ENCODE measurements at regions not wholly inside any gene's neighbourhood (a gene's known extent, or its start where the extent isn't known, plus 50 kb on each side); places are given as distances from the start of the nearest gene placed in this dataset.

- no peaks in the 10 kb centered on the region for H3F3A ChIP-seq (ENCODE audit: control insufficient read depth, insufficient read depth)
- H3K9me2 ChIP-seq (replicated peaks; ENCODE audit: control insufficient read depth, low read length), result no peaks in the 10 kb centered on the region
- H3K36me3 ChIP-seq (ENCODE audit: control insufficient read depth, low read length), result no peaks in the 10 kb centered on the region
- H3K4me1 ChIP-seq (ENCODE audit: control insufficient read depth, low read length), result no peaks in the 10 kb centered on the region
- no peak overlapping the region for H3K27ac ChIP-seq (ENCODE audit: low read depth, low read length)
- H3K79me2 ChIP-seq (ENCODE audit: control insufficient read depth, low read length), result no peaks in the 10 kb centered on the region
- no peaks in the 10 kb centered on the region for H4K20me1 ChIP-seq (ENCODE audit: control insufficient read depth, insufficient read depth, low read depth, low read length)
- no peaks in the 10 kb centered on the region for H3K27me3 ChIP-seq (ENCODE audit: control insufficient read depth, low read length)
- no peak overlapping the region for H3K4me3 ChIP-seq (ENCODE audit: low read length)
- H3K9me3 ChIP-seq (ENCODE audit: control insufficient read depth, insufficient read depth, low read length), result no peaks in the 10 kb centered on the region
- TF ChIP-seq CTCF (IDR thresholded peaks at IDR 0.05; ENCODE audit: low read depth, low read length, poor library complexity, severe bottlenecking), result no peak
- no peak overlapping the region for H3K4me2 ChIP-seq (ENCODE audit: low read length)
Measured at GRCh38 chr9:29647451-29647850, 2074.2 kb upstream of the C9orf72 start.

- Histone ChIP-seq H3K27ac (ENCODE audit: low read depth, low read length) (no peak overlapping the region), H4K20me1 (ENCODE audit: control insufficient read depth, insufficient read depth, low read depth, low read length) (no peaks in the 10 kb centered on the region), H3K4me3 (ENCODE audit: low read length) (no peak overlapping the region), H3F3A (ENCODE audit: control insufficient read depth, insufficient read depth) (no peaks in the 10 kb centered on the region), H3K9me2 (replicated peaks; ENCODE audit: control insufficient read depth, low read length) (no peaks in the 10 kb centered on the region), H3K9me3 (ENCODE audit: control insufficient read depth, insufficient read depth, low read length) (no peaks in the 10 kb centered on the region), H3K79me2 (ENCODE audit: control insufficient read depth, low read length) (no peaks in the 10 kb centered on the region), H3K4me1 (ENCODE audit: control insufficient read depth, low read length) (no peaks in the 10 kb centered on the region), H3K4me2 (ENCODE audit: low read length) (no peak overlapping the region), H3K27me3 (ENCODE audit: control insufficient read depth, low read length) (no peaks in the 10 kb centered on the region), H3K36me3 (ENCODE audit: control insufficient read depth, low read length) (no peaks in the 10 kb centered on the region)
- no peak for TF ChIP-seq CTCF (IDR thresholded peaks at IDR 0.05; ENCODE audit: low read depth, low read length, poor library complexity, severe bottlenecking)
- TF ChIP-seq EZH2phosphoT487 (IDR thresholded peaks at IDR 0.05; ENCODE audit: borderline replicate concordance, low read length), result no peak
Measured at GRCh38 chr9:29648132-29648531, 2074.9 kb upstream of the C9orf72 start.

GRCh38 chr9:29648601-29649000 lies 2075.3 kb upstream of the C9orf72 start:
- H3K79me2 ChIP-seq (ENCODE audit: control insufficient read depth, low read length), result no peaks in the 10 kb centered on the region
- no peak overlapping the region for H3K27ac ChIP-seq (ENCODE audit: low read depth, low read length)
- no peaks in the 10 kb centered on the region for H3K4me1 ChIP-seq (ENCODE audit: control insufficient read depth, low read length)
- H3K9me2 ChIP-seq (replicated peaks; ENCODE audit: control insufficient read depth, low read length), result no peaks in the 10 kb centered on the region
- H3K36me3 ChIP-seq (ENCODE audit: control insufficient read depth, low read length), result no peaks in the 10 kb centered on the region
- H4K20me1 ChIP-seq (ENCODE audit: control insufficient read depth, insufficient read depth, low read depth, low read length), result no peaks in the 10 kb centered on the region
- no peaks in the 10 kb centered on the region for H3K27me3 ChIP-seq (ENCODE audit: control insufficient read depth, low read length)
- TF ChIP-seq CTCF (IDR thresholded peaks at IDR 0.05; ENCODE audit: low read depth, low read length, poor library complexity, severe bottlenecking) (no peak), EZH2phosphoT487 (IDR thresholded peaks at IDR 0.05; ENCODE audit: borderline replicate concordance, low read length) (no peak)
- no peaks in the 10 kb centered on the region for H3K9me3 ChIP-seq (ENCODE audit: control insufficient read depth, insufficient read depth, low read length)
- no peak overlapping the region for H3K4me3 ChIP-seq (ENCODE audit: low read length)
- H3K4me2 ChIP-seq (ENCODE audit: low read length), result no peak overlapping the region
- H3F3A ChIP-seq (ENCODE audit: control insufficient read depth, insufficient read depth), result no peaks in the 10 kb centered on the region

Data from DOHH2 (cell line).